Endodermal cell (in vitro differentiated cells): ENCODE measurements at regions not wholly inside any gene's neighbourhood (a gene's known extent, or its start where the extent isn't known, plus 50 kb on each side); places are given as distances from the start of the nearest gene placed in this dataset.

Source experiments
- DNase-seq: peaks from one replicate; pipeline ENCODE4 v3.0.0-alpha.2; 2017
- H3K27ac ChIP-seq: 2 replicates; pipeline ENCODE4 v1.5.1; 2013; ENCODE audit warnings: mild to moderate bottlenecking, low read depth, low read length, moderate library complexity
- H3K27me3 ChIP-seq: 2 replicates; pipeline ENCODE4 v1.6.1; 2013; ENCODE audit warnings: mild to moderate bottlenecking, low read length, moderate library complexity; ENCODE audit not compliant: insufficient read depth, control insufficient read depth, poor library complexity, severe bottlenecking
- H3K36me3 ChIP-seq: 2 replicates; pipeline ENCODE4 v1.7.0; 2013; ENCODE audit warnings: mild to moderate bottlenecking, low read length, moderate library complexity; ENCODE audit not compliant: control insufficient read depth, insufficient read depth
- H3K4me1 ChIP-seq: one replicate; pipeline ENCODE4 v1.7.0; 2013; ENCODE audit warnings: low read length; ENCODE audit not compliant: control insufficient read depth, insufficient read depth
- H3K4me3 ChIP-seq: 2 replicates; pipeline ENCODE4 v1.5.1; 2013; ENCODE audit warnings: mild to moderate bottlenecking, low read length, moderate library complexity
- H3K9ac ChIP-seq: 2 replicates; pipeline ENCODE4 v1.6.1; 2013; ENCODE audit warnings: mild to moderate bottlenecking, low read length, moderate library complexity; ENCODE audit not compliant: poor library complexity, severe bottlenecking; ENCODE audit errors: extremely low read depth
- H3K9me3 ChIP-seq: 2 replicates; pipeline ENCODE4 v1.6.1; 2013; ENCODE audit warnings: mild to moderate bottlenecking, low read length, moderate library complexity; ENCODE audit not compliant: control insufficient read depth
- H3K27ac Mint-ChIP-seq: 2 replicates; pipeline ENCODE4 v1.8.0; 2020; ENCODE audit warnings: mixed read lengths
- H3K27me3 Mint-ChIP-seq: 2 replicates; pipeline ENCODE4 v1.8.0; 2021; ENCODE audit warnings: mild to moderate bottlenecking, mixed read lengths; ENCODE audit not compliant: insufficient read depth
- H3K36me3 Mint-ChIP-seq: 2 replicates; pipeline ENCODE4 v1.8.0; 2020; ENCODE audit warnings: low read depth, mixed read lengths
- H3K4me1 Mint-ChIP-seq: 2 replicates; pipeline ENCODE4 v1.8.0; 2020; ENCODE audit warnings: mixed read lengths
- H3K4me3 Mint-ChIP-seq: 2 replicates; pipeline ENCODE4 v1.8.0; 2020; ENCODE audit warnings: mild to moderate bottlenecking, moderate library complexity, mixed read lengths
- H3K9me3 Mint-ChIP-seq: 2 replicates; pipeline ENCODE4 v1.8.0; 2020; ENCODE audit warnings: mild to moderate bottlenecking, mixed read lengths
- CTCF ChIP-seq: fragments of 200-600 bp; sonication (generic); conservative IDR thresholded peaks from 2 replicates; pipeline ENCODE4 v1.5.0; 2021; ENCODE audit warnings: antibody characterized with exemption, mild to moderate bottlenecking
- WGBS, 2 experiments: methylation state at CpG; one replicate each; pipeline versions ENCODE4 v1.1.5 to v1.1.7; 2013; ENCODE audit warnings: missing lambda C conversion rate in 2 of 2, mixed read lengths in 1 of 2; ENCODE audit not compliant: insufficient coverage in 1 of 2, insufficient read length in 1 of 2; 5-methylcytosine and 5-hydroxymethylcytosine counted together

- Histone ChIP-seq H3K9ac (no peak overlapping the region), H3K4me3 (no peak overlapping the region), H3K27ac (no peak overlapping the region), H3K27me3 (no peaks in the 10 kb centered on the region), H3K36me3 (no peaks in the 10 kb centered on the region), H3K4me1 (peaks cover 5% of the 10 kb centered on the region), H3K9me3 (no peaks in the 10 kb centered on the region)
- H3K4me1 Mint-ChIP-seq, result peaks cover 6% of the 10 kb centered on the region
- DNase-seq, result no peak
- H3K4me3 Mint-ChIP-seq, result no peak overlapping the region
- WGBS, 2 experiments, result 77 to 78% methylated on average over 1 of the region's 1 CpG
- no peak for TF ChIP-seq CTCF
- no peak overlapping the region for H3K27ac Mint-ChIP-seq
- peaks cover 2% of the 10 kb centered on the region for H3K9me3 Mint-ChIP-seq
- no peaks in the 10 kb centered on the region for H3K27me3 Mint-ChIP-seq
- H3K36me3 Mint-ChIP-seq, result no peaks in the 10 kb centered on the region
Measured at GRCh38 chr20:16940701-16941100, 192.5 kb downstream of the OTOR start.

GRCh38 chr20:16942051-16942450 is 193.9 kb downstream of the OTOR start:
- no peak for TF ChIP-seq CTCF
- H3K4me3 ChIP-seq, result no peak overlapping the region
- Mint-ChIP-seq H3K27me3 (no peaks in the 10 kb centered on the region), H3K27ac (no peak overlapping the region), H3K36me3 (no peaks in the 10 kb centered on the region), H3K9me3 (no peaks in the 10 kb centered on the region), H3K4me1 (peaks cover 6% of the 10 kb centered on the region), H3K4me3 (no peak overlapping the region)
- H3K4me1 ChIP-seq, result peaks cover 5% of the 10 kb centered on the region
- H3K9ac ChIP-seq, result no peak overlapping the region
- H3K27me3 ChIP-seq, result no peaks in the 10 kb centered on the region
- H3K9me3 ChIP-seq, result no peaks in the 10 kb centered on the region
- no peak for DNase-seq
- no peak overlapping the region for H3K27ac ChIP-seq
- 70 to 80% methylated on average over 1 of the region's 1 CpG for WGBS, 2 experiments
- H3K36me3 ChIP-seq, result no peaks in the 10 kb centered on the region

DNA sequence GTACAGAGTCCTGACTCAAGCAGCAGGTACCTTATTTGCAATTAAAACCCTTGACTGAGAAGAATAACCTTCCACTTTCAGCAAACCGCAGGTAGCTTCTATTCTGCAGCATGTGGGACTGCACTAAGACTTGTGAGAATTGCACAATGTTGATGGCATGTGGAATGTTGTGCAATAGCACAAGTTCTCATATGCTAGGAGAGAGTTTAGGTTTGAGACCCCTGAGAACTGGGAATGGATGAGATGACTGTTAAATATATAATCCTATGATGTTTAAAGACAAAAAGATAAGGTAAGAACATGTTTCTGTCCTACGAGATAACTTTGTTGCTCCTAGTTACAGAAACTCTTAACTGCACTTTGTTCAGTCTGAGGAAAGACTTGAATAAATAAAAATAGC is 194.6 kb downstream of the OTOR start:
- Histone ChIP-seq H3K9me3 (no peaks in the 10 kb centered on the region), H3K4me3 (no peak overlapping the region), H3K36me3 (no peaks in the 10 kb centered on the region), H3K27me3 (no peaks in the 10 kb centered on the region), H3K9ac (no peak overlapping the region), H3K27ac (no peak overlapping the region), H3K4me1 (peaks cover 5% of the 10 kb centered on the region)
- Mint-ChIP-seq H3K9me3 (no peaks in the 10 kb centered on the region), H3K4me1 (peaks cover 6% of the 10 kb centered on the region), H3K27me3 (no peaks in the 10 kb centered on the region), H3K27ac (no peak overlapping the region), H3K4me3 (no peak overlapping the region), H3K36me3 (no peaks in the 10 kb centered on the region)
- no peak for TF ChIP-seq CTCF
- 93% methylated on average over 2 of the region's 2 CpGs; no CpG with 5 or more reads in 1 of the 2 experiments for WGBS, 2 experiments
- no peak for DNase-seq
